ENCODE measurements at regions not wholly inside any gene's neighbourhood (a gene's known extent, or its start where the extent isn't known, plus 50 kb on each side); places are given as distances from the start of the nearest gene placed in this dataset.

- TF ChIP-seq POLR2AphosphoS5 (IDR thresholded peaks at IDR 0.05; ENCODE audit: low read depth, low read length) (no peak), REST (IDR thresholded peaks at IDR 0.05; ENCODE audit: insufficient read depth in 1 of 2, low read depth in 2 of 2, low read length in 1 of 2) (no peak), SIN3A (IDR thresholded peaks at IDR 0.05; ENCODE audit: borderline replicate concordance, insufficient read depth, low read depth, low read length) (no peak), TCF7L2 (IDR thresholded peaks at IDR 0.05; ENCODE audit: low read depth, low read length) (no peak)
- TF ChIP-seq, protein P1, sequence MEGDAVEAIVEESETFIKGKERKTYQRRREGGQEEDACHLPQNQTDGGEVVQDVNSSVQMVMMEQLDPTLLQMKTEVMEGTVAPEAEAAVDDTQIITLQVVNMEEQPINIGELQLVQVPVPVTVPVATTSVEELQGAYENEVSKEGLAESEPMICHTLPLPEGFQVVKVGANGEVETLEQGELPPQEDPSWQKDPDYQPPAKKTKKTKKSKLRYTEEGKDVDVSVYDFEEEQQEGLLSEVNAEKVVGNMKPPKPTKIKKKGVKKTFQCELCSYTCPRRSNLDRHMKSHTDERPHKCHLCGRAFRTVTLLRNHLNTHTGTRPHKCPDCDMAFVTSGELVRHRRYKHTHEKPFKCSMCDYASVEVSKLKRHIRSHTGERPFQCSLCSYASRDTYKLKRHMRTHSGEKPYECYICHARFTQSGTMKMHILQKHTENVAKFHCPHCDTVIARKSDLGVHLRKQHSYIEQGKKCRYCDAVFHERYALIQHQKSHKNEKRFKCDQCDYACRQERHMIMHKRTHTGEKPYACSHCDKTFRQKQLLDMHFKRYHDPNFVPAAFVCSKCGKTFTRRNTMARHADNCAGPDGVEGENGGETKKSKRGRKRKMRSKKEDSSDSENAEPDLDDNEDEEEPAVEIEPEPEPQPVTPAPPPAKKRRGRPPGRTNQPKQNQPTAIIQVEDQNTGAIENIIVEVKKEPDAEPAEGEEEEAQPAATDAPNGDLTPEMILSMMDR (IDR thresholded peaks at IDR 0.05), result no peak
Measured at GRCh38 chr16:48105976-48106375, 49.8 kb downstream of the ABCC12 start.
